ENCODE measurements at regions not wholly inside any gene's neighbourhood (a gene's known extent, or its start where the extent isn't known, plus 50 kb on each side); places are given as distances from the start of the nearest gene placed in this dataset.

DNA sequence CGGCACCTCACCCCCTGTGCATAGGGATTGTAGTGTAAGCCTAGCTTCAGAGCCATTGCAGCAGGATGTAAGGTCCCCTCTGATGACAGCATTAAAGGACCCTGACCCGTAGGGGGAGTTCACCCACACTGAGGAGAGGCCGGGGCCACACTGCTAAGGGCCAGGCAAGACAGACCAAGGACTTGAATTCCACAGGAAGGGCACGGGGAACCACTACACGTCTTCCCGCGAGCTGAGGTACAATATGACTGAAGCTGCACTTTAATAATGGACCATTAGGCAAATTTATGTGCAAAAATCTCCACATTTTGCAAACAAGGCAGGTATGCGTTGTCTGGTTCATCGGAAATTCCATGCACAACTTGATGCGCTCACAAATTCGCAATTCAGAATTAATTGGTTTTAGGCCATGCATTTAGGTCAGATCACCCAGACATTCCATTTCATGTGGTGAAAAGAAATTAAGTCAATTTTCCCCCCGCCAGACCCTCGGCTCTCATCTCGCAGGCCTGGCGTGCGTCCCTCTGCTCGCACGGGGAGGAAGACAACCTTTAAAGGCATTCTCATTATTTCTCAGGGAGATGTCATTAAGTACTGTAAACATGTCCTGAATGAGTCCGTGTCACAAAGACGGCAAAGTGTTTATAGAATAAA is 111.8 kb downstream of the FOXA2 start:
- peak overlapping the region in 4 of 11 experiments; percentile 14 to 47 (median 30); a peak in 4 of 22 replicates for H3K4me2 ChIP-seq
- H3K4me3 ChIP-seq: no peak overlapping the region
- no peaks in the 10 kb centered on the region for H3K27me3 ChIP-seq
- TF ChIP-seq Cebpa-rat (IDR thresholded peaks at IDR 0.05): no peak
- no peak overlapping the region for H3K27ac ChIP-seq
- H4K20me1 ChIP-seq: no peaks in the 10 kb centered on the region
- H3K36me3 ChIP-seq: no peaks in the 10 kb centered on the region
- no peak overlapping the region for H3K9ac ChIP-seq
- H3K4me1 ChIP-seq: peaks cover 0 to 32% (median 13%) of the 10 kb centered on the region in 10 experiments; a peak in 10 of 20 replicates
- H3K9me3 ChIP-seq (replicated peaks in 1 of 11): peaks cover 0 to 4% (median 0%) of the 10 kb centered on the region in 11 experiments; a peak in 1 of 22 replicates

DNA sequence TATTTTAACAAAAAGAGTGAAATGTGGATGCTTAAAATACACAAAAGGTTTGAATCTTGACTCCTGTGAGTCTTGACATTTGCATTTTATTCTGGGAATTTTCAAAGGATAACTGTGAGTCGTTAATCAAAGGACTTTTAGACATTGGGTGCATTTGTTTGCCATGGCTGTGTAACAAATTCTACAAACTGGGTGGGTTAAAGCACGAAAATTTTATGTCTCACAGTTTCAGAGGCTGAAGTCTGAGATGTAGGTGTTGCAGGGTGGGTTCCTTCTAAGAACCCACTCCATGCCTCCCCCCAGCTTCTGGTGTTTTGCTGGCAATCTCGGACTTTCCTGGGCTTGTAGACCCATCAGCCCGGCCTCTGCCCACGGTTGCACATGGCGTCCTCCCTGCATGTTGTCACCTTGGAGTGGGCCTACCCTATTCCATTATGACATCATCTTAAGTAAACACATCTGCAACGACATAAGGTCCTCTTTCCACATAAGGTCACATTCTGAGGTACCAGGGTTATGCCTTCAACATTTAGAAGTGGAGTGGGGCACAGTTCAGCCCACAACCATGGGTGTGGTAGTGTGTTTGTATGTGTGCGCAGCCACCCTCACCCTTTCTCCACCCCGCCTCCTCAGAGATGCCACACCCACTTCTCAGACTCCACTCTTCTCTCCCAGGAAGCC is 113.1 kb downstream of the FOXA2 start:
- Histone ChIP-seq H3K9me3 (replicated peaks in 1 of 11) (no peaks in the 10 kb centered on the region; a peak in 1 of 22 replicates), H3K27ac (no peak overlapping the region), H3K4me3 (no peak overlapping the region), H3K4me1 (peaks cover 0 to 32% (median 13%) of the 10 kb centered on the region in 10 experiments; a peak in 12 of 20 replicates), H3K4me2 (no peak overlapping the region), H4K20me1 (no peaks in the 10 kb centered on the region), H3K27me3 (no peaks in the 10 kb centered on the region), H3K9ac (no peak overlapping the region), H3K36me3 (no peaks in the 10 kb centered on the region)
- no peak for TF ChIP-seq Cebpa-rat (IDR thresholded peaks at IDR 0.05)

DNA sequence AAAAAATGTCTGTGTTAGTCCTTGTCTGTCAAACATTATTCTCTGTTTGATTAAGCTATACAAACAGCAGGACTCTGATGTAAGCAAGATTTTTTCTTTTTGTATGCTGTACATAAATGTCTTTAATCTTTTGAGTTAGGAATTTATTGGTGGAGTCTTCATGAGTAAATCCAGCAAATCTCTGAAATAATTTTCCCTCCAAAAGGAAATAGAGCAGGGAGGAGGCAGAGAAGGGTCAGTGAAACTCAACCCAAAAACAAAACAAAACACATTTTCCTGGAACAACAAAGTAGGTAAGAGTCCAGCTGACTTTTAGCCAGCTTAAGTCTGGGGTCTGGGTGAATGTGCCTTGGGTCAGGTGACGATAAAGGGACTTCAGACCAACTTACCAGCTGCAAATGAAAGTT is 113.7 kb downstream of the FOXA2 start:
- H4K20me1 ChIP-seq: no peaks in the 10 kb centered on the region
- H3K9me3 ChIP-seq (replicated peaks in 1 of 11): no peaks in the 10 kb centered on the region; a peak in 1 of 22 replicates
- no peak overlapping the region for H3K4me2 ChIP-seq
- TF ChIP-seq Cebpa-rat (IDR thresholded peaks at IDR 0.05): no peak
- H3K27ac ChIP-seq: no peak overlapping the region
- H3K36me3 ChIP-seq: no peaks in the 10 kb centered on the region
- H3K27me3 ChIP-seq: no peaks in the 10 kb centered on the region
- no peak overlapping the region for H3K9ac ChIP-seq
- no peak overlapping the region for H3K4me3 ChIP-seq
- H3K4me1 ChIP-seq: peaks cover 0 to 27% (median 13%) of the 10 kb centered on the region in 10 experiments; a peak in 12 of 20 replicates

GRCh38 chr20:22466447-22467171 is 117.8 kb downstream of the FOXA2 start:
- no peak for TF ChIP-seq Cebpa-rat (IDR thresholded peaks at IDR 0.05)
- Histone ChIP-seq H3K9me3 (replicated peaks in 1 of 11) (no peaks in the 10 kb centered on the region), H3K4me3 (no peak overlapping the region), H3K27me3 (no peaks in the 10 kb centered on the region), H3K27ac (no peak overlapping the region), H4K20me1 (no peaks in the 10 kb centered on the region), H3K4me1 (peaks cover 0 to 5% (median 0%) of the 10 kb centered on the region in 10 experiments; a peak in 2 of 20 replicates), H3K4me2 (peak overlapping the region in 5 of 11 experiments; percentile 6 to 24 (median 20); a peak in 4 of 22 replicates), H3K36me3 (no peaks in the 10 kb centered on the region), H3K9ac (no peak overlapping the region)

DNA sequence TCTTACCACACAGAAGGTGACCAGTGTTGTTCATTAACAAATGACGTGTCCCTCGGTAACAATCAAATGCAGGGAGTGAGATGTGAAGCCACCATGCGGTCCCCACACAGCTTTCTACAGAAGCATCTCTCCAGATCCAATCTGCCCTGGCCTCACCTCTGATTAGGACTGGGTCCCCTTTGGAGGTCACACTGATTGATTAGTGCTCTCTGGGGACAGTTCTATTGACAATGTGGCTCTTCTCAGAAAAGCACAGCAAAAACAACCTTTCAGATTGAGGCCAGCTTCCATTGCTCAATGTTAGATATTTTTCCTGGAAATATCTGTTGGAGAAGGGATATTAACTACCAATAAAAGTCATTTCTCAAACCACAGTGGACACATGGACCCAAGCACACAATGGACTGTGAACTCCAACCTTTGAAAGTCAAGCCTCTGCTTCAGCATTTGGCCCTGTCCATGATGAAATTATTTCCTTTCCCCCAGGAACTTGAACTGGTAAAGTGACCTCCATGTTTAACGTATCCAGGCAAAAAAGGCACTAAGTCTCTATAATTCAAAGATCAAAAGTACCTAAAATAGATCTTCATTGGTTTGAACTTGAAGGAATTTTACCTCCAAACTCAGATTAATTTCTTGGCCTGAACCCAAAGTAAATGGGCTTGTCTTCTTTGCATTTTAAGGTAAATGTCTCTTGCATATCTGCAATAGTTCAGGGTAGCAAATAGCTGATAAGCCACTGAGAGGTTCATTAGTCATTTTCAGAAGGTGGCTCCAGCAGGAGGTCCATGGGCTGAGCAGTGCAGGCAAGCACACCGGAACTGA is 118.5 kb downstream of the FOXA2 start:
- Histone ChIP-seq H3K27ac (no peak overlapping the region), H4K20me1 (no peaks in the 10 kb centered on the region), H3K27me3 (no peaks in the 10 kb centered on the region), H3K9ac (no peak overlapping the region), H3K9me3 (replicated peaks in 1 of 11) (no peaks in the 10 kb centered on the region), H3K4me2 (no peak overlapping the region), H3K4me1 (peaks cover 0 to 5% (median 0%) of the 10 kb centered on the region in 10 experiments; a peak in 2 of 20 replicates), H3K36me3 (no peaks in the 10 kb centered on the region), H3K4me3 (no peak overlapping the region)
- TF ChIP-seq Cebpa-rat (IDR thresholded peaks at IDR 0.05): no peak

GRCh38 chr20:22464312-22465003 is 119.9 kb downstream of the FOXA2 start:
- Histone ChIP-seq H3K4me3 (no peak overlapping the region), H4K20me1 (no peaks in the 10 kb centered on the region), H3K36me3 (no peaks in the 10 kb centered on the region), H3K9ac (no peak overlapping the region), H3K27ac (no peak overlapping the region), H3K27me3 (no peaks in the 10 kb centered on the region), H3K4me1 (peaks cover 0 to 5% (median 0%) of the 10 kb centered on the region in 10 experiments; a peak in 2 of 20 replicates), H3K4me2 (no peak overlapping the region), H3K9me3 (replicated peaks in 1 of 11) (no peaks in the 10 kb centered on the region)
- TF ChIP-seq Cebpa-rat (IDR thresholded peaks at IDR 0.05): no peak

DNA sequence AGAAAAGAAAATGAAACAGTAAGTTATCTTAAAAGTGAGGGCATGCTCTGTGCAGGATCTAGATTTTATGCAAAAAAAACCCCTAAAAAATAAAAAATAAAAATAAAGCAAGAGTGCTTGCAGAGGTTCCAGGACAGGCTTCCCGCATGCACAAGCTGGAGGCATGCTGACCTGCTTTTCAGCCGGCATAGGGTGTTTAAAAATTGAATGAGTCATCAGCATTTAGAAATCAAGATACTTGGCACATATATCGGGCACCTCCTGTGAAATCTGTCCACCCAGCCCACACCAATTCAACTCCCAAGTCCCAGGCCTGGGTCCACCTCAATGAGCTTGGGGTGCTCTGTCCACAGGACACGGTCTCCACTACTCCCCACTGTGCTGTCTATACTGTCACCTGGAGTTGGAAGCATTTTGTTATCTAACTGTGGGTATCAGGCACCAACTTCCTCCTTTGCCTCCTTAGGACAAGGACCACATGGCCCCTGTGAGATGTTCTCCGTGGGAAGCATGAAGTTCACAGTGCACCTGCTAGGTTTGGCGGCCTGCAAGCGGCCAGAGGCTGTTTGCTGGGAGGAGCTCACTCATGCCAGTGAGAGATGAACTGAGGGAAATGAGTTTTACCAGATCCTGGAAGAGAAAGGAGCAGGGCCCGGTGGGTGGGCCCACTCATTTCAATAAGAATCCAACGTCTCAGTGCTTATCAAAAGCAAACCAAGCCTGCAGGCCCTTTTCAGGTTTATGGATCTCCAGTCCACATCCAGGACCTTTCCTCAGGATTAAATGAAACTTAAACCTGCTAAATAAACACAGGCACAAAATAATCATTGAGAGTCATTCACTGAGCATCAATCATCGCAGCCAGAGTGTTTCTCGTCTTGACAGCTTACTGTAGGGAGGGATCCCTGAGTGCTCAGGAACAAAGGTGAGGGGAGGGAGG is 121.1 kb downstream of the FOXA2 start:
- Histone ChIP-seq H3K9ac (no peak overlapping the region), H3K4me2 (no peak overlapping the region), H3K9me3 (replicated peaks in 1 of 11) (no peaks in the 10 kb centered on the region), H3K36me3 (no peaks in the 10 kb centered on the region), H3K27ac (no peak overlapping the region), H3K4me3 (no peak overlapping the region), H3K27me3 (no peaks in the 10 kb centered on the region), H3K4me1 (peaks cover 0 to 5% (median 0%) of the 10 kb centered on the region in 10 experiments; a peak in 2 of 20 replicates), H4K20me1 (no peaks in the 10 kb centered on the region)
- no peak for TF ChIP-seq Cebpa-rat (IDR thresholded peaks at IDR 0.05)

Measured in BLaER1 treated with 17β-estradiol and CSF1 and Interleukin-3, amounts not matched to agents 10 nM and 100 nM (cell line).